GM12865 (cell line): ENCODE measurements at regions not wholly inside any gene's neighbourhood (a gene's known extent, or its start where the extent isn't known, plus 50 kb on each side); places are given as distances from the start of the nearest gene placed in this dataset.

Experiments used
- DNase-seq: peaks from one replicate; pipeline ENCODE4 v3.0.0; 2010; ENCODE audit warnings: low read depth
- H3K4me3 ChIP-seq: 2 replicates; pipeline ENCODE4 v1.5.1; 2011; ENCODE audit warnings: mild to moderate bottlenecking, low read depth, low read length, control low read depth
- TF ChIP-seq, protein P1 (sequence below): IDR thresholded peaks from 2 replicates; pipeline ENCODE4 v1.5.1; 2011; ENCODE audit warnings: low read length, control low read depth, low read depth, inconsistent platforms; ENCODE audit not compliant: insufficient read depth; ENCODE audit errors: missing control alignments

DNA sequence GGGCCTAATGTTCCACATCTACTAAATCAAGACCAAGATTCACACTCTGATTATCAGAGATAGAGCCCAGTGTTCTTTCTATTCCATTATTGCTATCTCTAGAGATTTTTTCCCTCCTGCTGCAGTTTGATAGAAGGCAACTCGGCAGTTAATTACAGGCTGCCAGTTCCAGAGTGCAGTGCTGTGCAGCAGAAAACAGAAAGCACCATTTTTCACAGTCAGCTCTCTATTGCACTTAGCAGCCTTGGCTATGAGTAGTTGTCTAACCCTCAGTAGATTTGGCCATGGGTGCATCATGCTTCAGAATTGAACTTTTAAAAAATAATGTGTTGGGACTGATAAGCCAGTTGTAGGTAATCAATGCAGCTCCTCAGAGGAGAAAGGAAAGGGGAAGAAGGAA is 295.3 kb downstream of the MID1IP1 start:
- no peak overlapping the region for H3K4me3 ChIP-seq
- TF ChIP-seq, protein P1, sequence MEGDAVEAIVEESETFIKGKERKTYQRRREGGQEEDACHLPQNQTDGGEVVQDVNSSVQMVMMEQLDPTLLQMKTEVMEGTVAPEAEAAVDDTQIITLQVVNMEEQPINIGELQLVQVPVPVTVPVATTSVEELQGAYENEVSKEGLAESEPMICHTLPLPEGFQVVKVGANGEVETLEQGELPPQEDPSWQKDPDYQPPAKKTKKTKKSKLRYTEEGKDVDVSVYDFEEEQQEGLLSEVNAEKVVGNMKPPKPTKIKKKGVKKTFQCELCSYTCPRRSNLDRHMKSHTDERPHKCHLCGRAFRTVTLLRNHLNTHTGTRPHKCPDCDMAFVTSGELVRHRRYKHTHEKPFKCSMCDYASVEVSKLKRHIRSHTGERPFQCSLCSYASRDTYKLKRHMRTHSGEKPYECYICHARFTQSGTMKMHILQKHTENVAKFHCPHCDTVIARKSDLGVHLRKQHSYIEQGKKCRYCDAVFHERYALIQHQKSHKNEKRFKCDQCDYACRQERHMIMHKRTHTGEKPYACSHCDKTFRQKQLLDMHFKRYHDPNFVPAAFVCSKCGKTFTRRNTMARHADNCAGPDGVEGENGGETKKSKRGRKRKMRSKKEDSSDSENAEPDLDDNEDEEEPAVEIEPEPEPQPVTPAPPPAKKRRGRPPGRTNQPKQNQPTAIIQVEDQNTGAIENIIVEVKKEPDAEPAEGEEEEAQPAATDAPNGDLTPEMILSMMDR = no peak
- DNase-seq = no peak

DNA sequence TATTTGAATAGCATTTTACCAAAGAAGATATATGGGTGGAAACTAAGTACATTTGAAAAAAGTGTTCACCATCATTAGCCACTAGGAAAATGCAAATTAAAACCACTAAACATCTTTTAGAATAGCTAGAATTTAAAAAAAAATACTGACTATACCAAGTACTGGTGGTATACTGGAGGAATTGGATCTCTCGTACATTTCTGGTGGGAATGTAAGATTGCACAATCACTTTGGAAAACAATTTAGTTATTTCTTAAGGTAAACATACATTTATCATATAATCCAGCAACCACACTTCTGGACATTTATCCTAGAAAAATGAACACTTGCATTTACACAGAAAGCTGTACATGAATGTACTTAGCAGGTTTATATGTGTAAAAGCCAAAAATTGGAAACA is 303.5 kb downstream of the MID1IP1 start:
- TF ChIP-seq, protein P1 = no peak
- no peak overlapping the region for H3K4me3 ChIP-seq
- no peak for DNase-seq

DNA sequence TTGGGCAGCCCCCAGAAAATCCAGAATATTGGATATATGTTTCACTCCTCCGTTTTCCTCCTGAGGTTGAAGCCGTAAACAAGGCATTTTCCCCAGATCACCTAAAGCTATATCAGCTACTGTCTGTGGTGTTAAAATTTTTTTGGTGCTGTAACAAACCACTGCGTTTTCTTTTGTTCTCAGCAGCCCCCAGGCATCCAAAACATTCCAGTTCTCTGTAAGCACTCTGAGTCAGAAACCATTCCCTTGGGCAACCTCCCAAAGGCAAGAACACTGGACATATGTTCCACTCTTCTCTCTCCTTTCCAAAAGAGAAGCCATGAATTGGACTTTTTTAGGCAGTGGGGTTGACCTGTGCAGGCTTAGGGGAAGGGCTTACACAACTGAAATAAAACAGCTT is 310.9 kb downstream of the MID1IP1 start:
- H3K4me3 ChIP-seq = no peak overlapping the region
- no peak for DNase-seq
- TF ChIP-seq, protein P1 = no peak

GRCh38 chrX:39115166-39115565 is 313.9 kb downstream of the MID1IP1 start:
- TF ChIP-seq, protein P1 = no peak
- H3K4me3 ChIP-seq = no peak overlapping the region
- DNase-seq = no peak

DNA sequence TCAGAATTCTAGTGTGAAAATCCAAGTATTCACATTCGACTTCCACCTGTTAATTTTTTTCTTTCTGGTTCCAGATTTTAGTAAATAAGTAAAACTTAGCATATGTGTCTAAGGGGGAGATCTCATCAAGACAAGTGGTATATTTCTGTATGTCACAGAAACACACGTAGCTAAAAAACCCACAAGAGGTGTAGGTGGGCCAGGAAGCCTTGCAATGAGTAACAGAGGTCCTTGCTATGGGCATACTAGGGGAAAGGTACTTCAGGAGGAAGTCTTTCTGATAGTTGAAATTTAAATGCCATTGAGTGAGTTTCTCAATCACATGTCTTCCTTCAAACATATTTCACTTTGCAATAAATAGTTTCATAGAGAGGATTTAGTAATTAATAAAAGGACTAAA is 315.8 kb downstream of the MID1IP1 start:
- no peak overlapping the region for H3K4me3 ChIP-seq
- no peak for DNase-seq
- TF ChIP-seq, protein P1 = no peak

GRCh38 chrX:39121903-39122302 is 320.6 kb downstream of the MID1IP1 start:
- TF ChIP-seq, protein P1 = no peak
- DNase-seq = no peak
- H3K4me3 ChIP-seq = no peak overlapping the region

DNA sequence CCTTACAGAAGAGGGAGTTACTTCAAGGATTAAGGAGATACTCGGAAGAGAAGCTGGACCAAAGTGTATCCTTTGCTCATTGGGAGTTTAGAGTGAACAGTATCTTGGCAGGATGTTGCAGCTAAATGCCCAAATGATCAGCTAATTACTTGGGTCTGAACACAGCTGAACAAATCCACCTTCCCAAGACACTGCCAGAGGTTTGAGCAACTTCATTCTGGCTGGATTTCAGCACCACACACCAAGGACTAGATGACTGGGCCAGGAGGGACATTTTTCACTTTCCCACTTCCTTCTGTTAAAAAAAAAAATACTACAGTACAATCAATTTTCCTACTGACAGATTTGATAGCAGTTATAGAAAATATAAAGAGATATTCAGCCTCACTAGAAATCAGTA is 324.6 kb downstream of the MID1IP1 start:
- TF ChIP-seq, protein P1 = no peak
- H3K4me3 ChIP-seq = no peak overlapping the region
- DNase-seq = no peak
